SH-SY5Y (cell line): ENCODE measurements at regions not wholly inside any gene's neighbourhood (a gene's known extent, or its start where the extent isn't known, plus 50 kb on each side); places are given as distances from the start of the nearest gene placed in this dataset.

Experiments
- GATA2 ChIP-seq: IDR thresholded peaks from 2 replicates; pipeline ENCODE4 v1.6.1; 2011; ENCODE audit warnings: mild to moderate bottlenecking, low read depth, low read length
- GATA3 ChIP-seq: IDR thresholded peaks from 2 replicates; pipeline ENCODE4 v1.6.1; 2011; ENCODE audit warnings: low read depth, mild to moderate bottlenecking, low read length, moderate library complexity

GRCh38 chr7:68955656-68956055 is 642.6 kb upstream of the AUTS2 start:
- no peak for TF ChIP-seq GATA2
- no peak for TF ChIP-seq GATA3
